ENCODE measurements at regions not wholly inside any gene's neighbourhood (a gene's known extent, or its start where the extent isn't known, plus 50 kb on each side); places are given as distances from the start of the nearest gene placed in this dataset.
"Not testable (repeated sequence)": the region's sequence is repeated elsewhere in the genome, so short reads cannot be mapped to it uniquely, and the experiment has no call there.

- DNase-seq (ENCODE audit: low read depth), result no peak
- no peak for TF ChIP-seq CTCF (conservative IDR thresholded peaks at IDR 0.05; ENCODE audit: low read depth, low read length)
- H3K4me3 ChIP-seq (ENCODE audit: low read depth, low read length), result no peak overlapping the region
These were observed 181.5 kb downstream of the TTC6 start for GRCh38 chr14:37776791-37777499.

DNA sequence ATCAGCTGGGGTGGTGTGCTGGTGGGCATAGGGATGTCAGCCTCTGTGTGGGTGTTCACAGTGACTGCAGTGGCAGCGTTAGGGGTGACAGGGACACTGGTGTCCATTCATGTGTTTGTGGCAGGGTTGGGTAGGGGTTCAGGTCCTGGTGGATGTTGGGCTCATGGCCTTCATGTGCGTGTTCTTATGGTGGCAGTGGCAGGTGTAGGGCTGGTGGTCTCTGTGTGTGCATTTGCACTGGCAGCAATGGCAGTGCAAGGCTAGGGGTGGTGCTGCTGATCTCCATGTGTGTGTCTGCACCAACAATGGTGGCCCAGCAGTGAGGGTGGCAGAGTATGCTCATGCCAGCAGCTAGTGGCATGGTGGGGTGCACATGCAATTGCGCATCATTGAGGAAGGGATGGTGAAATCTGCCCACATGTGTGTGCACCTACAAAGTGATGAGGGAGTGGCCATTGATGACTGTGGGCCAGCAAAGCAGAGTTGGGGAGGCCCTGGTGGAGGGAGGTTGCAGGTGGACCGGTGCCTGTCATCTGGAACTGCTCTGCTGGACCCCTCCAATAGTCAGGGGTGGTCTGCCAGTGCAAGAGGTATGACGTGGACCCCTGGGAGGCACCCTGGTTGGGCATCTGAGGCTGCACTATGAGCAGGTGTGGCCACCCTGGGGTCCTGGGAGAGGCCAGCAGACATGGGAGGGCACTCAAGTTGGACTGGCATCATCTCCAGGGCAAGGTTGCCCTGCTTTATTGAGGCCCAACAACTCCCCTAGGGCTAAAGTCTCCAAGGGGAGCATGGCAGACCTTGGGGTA lies 182.9 kb downstream of the TTC6 start:
- no peak for TF ChIP-seq CTCF (conservative IDR thresholded peaks at IDR 0.05; ENCODE audit: low read depth, low read length)
- H3K4me3 ChIP-seq (ENCODE audit: low read depth, low read length), result no peak overlapping the region
- DNase-seq (ENCODE audit: low read depth), result no peak

- DNase-seq (ENCODE audit: low read depth), result no peak
- H3K4me3 ChIP-seq (ENCODE audit: low read depth, low read length), result no peak overlapping the region
- TF ChIP-seq CTCF (conservative IDR thresholded peaks at IDR 0.05; ENCODE audit: low read depth, low read length), result no peak
These were observed 184.1 kb downstream of the TTC6 start for GRCh38 chr14:37779480-37779879.

DNA sequence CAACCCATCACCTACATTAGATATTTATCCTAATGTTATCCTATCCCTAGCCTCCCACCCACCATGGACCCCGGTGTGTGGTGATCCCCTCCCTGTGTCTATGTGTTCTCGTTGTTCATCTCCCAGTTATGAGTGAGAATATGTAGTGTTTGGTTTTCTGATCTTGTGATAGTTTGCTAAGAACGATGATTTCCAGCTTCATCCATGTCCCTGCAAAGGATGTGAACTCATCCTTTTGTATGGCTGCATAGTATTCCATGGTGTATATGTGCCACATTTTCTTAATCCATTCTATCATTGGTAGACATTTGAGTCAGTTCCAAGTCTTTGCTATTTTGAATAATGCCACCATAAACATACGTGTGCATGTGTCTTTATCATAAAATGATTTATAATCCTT lies 185.3 kb downstream of the TTC6 start:
- not testable (repeated sequence) for DNase-seq (ENCODE audit: low read depth); H3K4me3 ChIP-seq (ENCODE audit: low read depth, low read length)

DNA sequence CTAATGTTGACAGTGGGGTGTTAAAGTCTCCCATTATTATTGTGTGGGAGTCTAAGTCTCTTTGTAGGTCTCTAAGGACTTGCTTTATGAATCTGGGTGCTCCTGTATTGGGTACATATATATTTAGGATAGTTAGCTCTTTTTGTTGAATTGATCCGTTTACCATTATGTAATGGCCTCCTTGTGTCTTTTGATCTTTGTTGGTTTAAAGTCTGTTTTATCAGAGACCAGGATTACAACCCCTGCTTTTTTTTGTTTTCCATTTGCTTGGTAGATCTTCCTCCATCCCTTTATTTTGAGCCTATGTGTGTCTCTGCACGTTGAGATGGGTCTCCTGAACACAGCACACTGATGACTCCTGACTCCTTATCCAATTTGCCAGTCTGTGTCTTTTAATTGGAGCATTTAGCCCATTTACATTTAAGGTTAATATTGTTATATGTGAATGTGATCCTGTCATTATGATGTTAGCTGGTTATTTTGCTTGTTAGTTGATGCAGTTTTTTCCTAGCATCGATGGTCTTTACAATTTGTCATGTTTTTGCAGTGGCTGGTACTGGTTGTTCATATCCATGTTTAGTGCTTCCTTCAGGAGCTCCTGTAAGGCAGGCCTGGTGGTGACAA lies 188.9 kb downstream of the TTC6 start:
- not testable (repeated sequence) for DNase-seq (ENCODE audit: low read depth); H3K4me3 ChIP-seq (ENCODE audit: low read depth, low read length)

DNA sequence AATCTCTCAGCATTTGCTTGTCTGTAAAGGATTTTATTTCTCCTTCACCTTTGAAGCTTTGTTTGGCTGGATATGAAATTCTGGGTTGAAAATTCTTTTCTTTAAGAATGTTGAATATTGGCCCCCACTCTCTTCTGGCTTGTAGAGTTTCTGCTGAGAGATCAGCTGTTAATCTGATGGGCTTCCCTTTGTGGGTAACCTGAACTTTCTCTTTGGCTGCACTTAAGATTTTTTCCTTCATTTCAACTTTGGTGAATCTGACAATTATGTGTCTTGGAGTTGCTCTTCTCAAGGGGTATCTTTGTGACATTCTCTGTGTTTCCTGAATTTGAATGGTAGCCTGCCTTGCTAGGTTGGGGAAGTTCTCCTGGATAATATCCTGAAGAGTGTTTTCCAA lies 189.4 kb downstream of the TTC6 start:
- DNase-seq (ENCODE audit: low read depth); H3K4me3 ChIP-seq (ENCODE audit: low read depth, low read length): not testable (repeated sequence)

DNA sequence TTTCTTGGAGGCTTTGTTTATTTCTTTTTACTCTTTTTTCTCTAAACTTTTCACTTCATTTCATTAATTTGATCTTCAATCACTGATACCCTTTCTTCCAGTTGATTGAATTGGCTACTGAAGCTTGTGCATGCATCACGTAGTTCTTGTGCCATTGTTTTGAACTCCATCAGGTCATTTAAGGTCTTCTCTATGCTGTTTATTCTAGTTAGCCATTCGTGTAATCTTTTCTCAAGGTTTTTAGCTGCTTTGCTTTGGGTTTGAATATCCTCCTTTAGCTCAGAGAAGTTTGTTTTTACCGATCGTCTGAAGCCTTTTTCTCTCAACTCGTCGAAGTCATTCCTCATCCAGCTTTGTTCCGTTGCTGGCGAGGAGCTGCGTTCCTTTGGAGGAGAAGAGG lies 189.9 kb downstream of the TTC6 start:
- not testable (repeated sequence) for H3K4me3 ChIP-seq (ENCODE audit: low read depth, low read length); DNase-seq (ENCODE audit: low read depth)

GRCh38 chr14:37786114-37786625 lies 190.7 kb downstream of the TTC6 start:
- DNase-seq (ENCODE audit: low read depth); H3K4me3 ChIP-seq (ENCODE audit: low read depth, low read length): not testable (repeated sequence)

DNA sequence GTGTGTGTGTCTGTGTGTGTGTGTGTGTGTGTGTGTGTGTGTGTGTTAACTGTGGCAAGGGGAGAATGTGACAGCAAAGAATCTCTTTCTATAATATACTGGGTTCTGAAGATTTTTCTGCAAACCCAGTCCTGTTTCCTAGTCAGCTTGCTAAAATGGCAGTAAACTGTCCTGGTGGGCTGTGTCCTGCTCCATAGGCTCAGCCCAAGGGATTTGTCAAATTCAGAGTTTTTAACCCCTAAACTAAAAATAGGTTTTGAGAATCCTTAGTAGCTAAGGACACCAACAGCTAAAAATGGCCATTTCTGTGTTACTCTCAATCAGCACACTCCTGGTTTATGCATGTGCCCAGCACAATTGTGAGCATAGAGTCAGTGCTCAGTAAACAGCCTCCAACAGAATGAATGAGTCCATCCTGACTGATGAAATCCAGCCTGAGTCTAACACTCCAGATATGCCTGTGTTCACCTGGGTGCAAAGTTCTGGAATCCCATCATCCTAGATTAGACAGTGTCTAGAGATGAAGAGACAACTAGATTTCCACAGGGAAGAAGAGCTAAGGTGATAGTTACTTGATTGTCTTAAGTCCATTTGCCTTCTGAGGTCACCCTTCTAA lies 192.6 kb downstream of the TTC6 start:
- no peak for TF ChIP-seq CTCF (conservative IDR thresholded peaks at IDR 0.05; ENCODE audit: low read depth, low read length)
- DNase-seq (ENCODE audit: low read depth), result no peak
- H3K4me3 ChIP-seq (ENCODE audit: low read depth, low read length), result no peak overlapping the region
